Fibroblast of lung (primary cell): ENCODE measurements at regions not wholly inside any gene's neighbourhood (a gene's known extent, or its start where the extent isn't known, plus 50 kb on each side); places are given as distances from the start of the nearest gene placed in this dataset.
"Not testable (repeated sequence)": the region's sequence is repeated elsewhere in the genome, so short reads cannot be mapped to it uniquely, and the experiment has no call there.

ENCODE experiments used
- DNase-seq, 2 donors: peaks; one replicate each; pipeline versions ENCODE4 v3.0.0 to v3.0.0-alpha.2; 2010; ENCODE audit warnings: low read depth in 2 of 2
- H2AFZ ChIP-seq: 2 replicates; pipeline ENCODE4 v1.5.1; 2012; ENCODE audit warnings: low read length, control low read depth, inconsistent platforms
- H3K27ac ChIP-seq: 2 replicates; pipeline ENCODE4 v1.5.1; 2011; ENCODE audit warnings: low read length, control low read depth; ENCODE audit not compliant: insufficient read depth
- H3K27me3 ChIP-seq: 2 replicates; pipeline ENCODE4 v1.5.1; 2011; ENCODE audit warnings: mild to moderate bottlenecking, low read length; ENCODE audit not compliant: control insufficient read depth, insufficient read depth
- H3K36me3 ChIP-seq: 2 replicates; pipeline ENCODE4 v1.5.1; 2011; ENCODE audit warnings: low read length; ENCODE audit not compliant: control insufficient read depth, insufficient read depth
- H3K4me1 ChIP-seq: 2 replicates; pipeline ENCODE4 v1.5.1; 2011; ENCODE audit warnings: low read length; ENCODE audit not compliant: control insufficient read depth, insufficient read depth; ENCODE audit errors: extremely low read depth
- H3K4me2 ChIP-seq: 2 replicates; pipeline ENCODE4 v1.5.1; 2011; ENCODE audit warnings: low read length, control low read depth; ENCODE audit not compliant: insufficient read depth; ENCODE audit errors: extremely low read depth
- H3K4me3 ChIP-seq, 4 experiments: fragments of 200-600 bp in 1 of 4; sonication (generic) in 1 of 4; replicated peaks in 1 of 4; 2 replicates each; pipeline ENCODE4 v1.5.1; 2011 to 2016; ENCODE audit warnings: low read length in 4 of 4, low read depth in 3 of 4, mild to moderate bottlenecking in 3 of 4, control low read depth in 2 of 4, inconsistent platforms in 1 of 4, mixed read lengths in 1 of 4; ENCODE audit not compliant: insufficient read depth in 1 of 4; ENCODE audit errors: control extremely low read depth in 1 of 4
- H3K79me2 ChIP-seq: 2 replicates; pipeline ENCODE4 v1.5.1; 2012; ENCODE audit warnings: mild to moderate bottlenecking, low read length, inconsistent platforms; ENCODE audit not compliant: control insufficient read depth, insufficient read depth
- H3K9ac ChIP-seq: 2 replicates; pipeline ENCODE4 v1.5.1; 2011; ENCODE audit warnings: mild to moderate bottlenecking, low read length, control low read depth; ENCODE audit not compliant: insufficient read depth
- H3K9me3 ChIP-seq: 2 replicates; pipeline ENCODE4 v1.5.1; 2012; ENCODE audit warnings: low read depth, low read length; ENCODE audit not compliant: control insufficient read depth, insufficient read depth
- H4K20me1 ChIP-seq: 2 replicates; pipeline ENCODE4 v1.5.1; 2011; ENCODE audit warnings: low read length; ENCODE audit not compliant: control insufficient read depth, insufficient read depth; ENCODE audit errors: extremely low read depth
- EZH2 ChIP-seq: IDR thresholded peaks from 2 replicates; pipeline ENCODE4 v1.5.1; 2012; ENCODE audit warnings: low read length, control low read depth, mild to moderate bottlenecking; ENCODE audit errors: missing control alignments
- TF ChIP-seq, protein P1 (sequence below), 2 donors: IDR thresholded peaks in 1 of 2; conservative IDR thresholded peaks in 1 of 2; 1 replicate in 1 of 2; 2 replicates in 1 of 2; pipeline ENCODE4 v1.5.1; 2011 to 2012; ENCODE audit warnings: low read length in 2 of 2, control low read depth in 1 of 2, inconsistent platforms in 1 of 2, low read depth in 1 of 2, mild to moderate bottlenecking in 1 of 2

DNA sequence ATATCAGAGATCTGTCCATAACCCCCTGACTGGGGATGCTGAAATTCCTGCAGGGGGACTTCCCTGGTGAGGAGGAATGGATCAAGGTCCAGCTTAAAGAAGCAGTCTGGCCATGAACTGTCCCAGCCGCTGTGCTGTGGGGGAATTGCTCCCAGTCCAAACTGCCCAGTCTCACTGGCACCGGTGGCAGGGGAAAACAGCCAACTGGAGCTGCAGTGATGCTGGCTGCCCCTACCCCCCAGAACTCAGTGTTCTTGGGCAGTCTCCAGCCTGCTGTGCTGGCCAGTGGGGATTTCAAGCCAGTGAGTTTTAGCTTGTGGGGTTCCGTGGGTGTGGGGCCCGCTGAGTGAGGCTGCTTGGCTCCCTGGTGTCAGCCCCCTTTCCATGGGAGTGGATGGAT is 306.5 kb upstream of the RPS23 start:
- no peak overlapping the region for H2AFZ ChIP-seq
- no peak overlapping the region for H3K27ac ChIP-seq
- no peaks in the 10 kb centered on the region for H4K20me1 ChIP-seq
- no peak for DNase-seq
- H3K4me2 ChIP-seq, result no peak overlapping the region
- no peaks in the 10 kb centered on the region for H3K9me3 ChIP-seq
- no peak overlapping the region for H3K9ac ChIP-seq
- H3K36me3 ChIP-seq, result no peaks in the 10 kb centered on the region
- TF ChIP-seq, protein P1, sequence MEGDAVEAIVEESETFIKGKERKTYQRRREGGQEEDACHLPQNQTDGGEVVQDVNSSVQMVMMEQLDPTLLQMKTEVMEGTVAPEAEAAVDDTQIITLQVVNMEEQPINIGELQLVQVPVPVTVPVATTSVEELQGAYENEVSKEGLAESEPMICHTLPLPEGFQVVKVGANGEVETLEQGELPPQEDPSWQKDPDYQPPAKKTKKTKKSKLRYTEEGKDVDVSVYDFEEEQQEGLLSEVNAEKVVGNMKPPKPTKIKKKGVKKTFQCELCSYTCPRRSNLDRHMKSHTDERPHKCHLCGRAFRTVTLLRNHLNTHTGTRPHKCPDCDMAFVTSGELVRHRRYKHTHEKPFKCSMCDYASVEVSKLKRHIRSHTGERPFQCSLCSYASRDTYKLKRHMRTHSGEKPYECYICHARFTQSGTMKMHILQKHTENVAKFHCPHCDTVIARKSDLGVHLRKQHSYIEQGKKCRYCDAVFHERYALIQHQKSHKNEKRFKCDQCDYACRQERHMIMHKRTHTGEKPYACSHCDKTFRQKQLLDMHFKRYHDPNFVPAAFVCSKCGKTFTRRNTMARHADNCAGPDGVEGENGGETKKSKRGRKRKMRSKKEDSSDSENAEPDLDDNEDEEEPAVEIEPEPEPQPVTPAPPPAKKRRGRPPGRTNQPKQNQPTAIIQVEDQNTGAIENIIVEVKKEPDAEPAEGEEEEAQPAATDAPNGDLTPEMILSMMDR (conservative IDR thresholded peaks at IDR 0.05 in 1 of 2, IDR thresholded peaks at IDR 0.05 in 1 of 2; ENCODE audit: low read depth in 1 of 2, low read length in 2 of 2), result no peak
- H3K27me3 ChIP-seq, result no peaks in the 10 kb centered on the region
- H3K79me2 ChIP-seq, result no peaks in the 10 kb centered on the region
- no peaks in the 10 kb centered on the region for H3K4me1 ChIP-seq
- H3K4me3 ChIP-seq, result no peak overlapping the region

GRCh38 chr5:82583331-82583730 is 305.2 kb upstream of the RPS23 start:
- not testable (repeated sequence) for H3K9ac ChIP-seq, H3K4me1 ChIP-seq, H3K27me3 ChIP-seq, H2AFZ ChIP-seq, H4K20me1 ChIP-seq, H3K4me3 ChIP-seq, H3K36me3 ChIP-seq, H3K79me2 ChIP-seq, H3K9me3 ChIP-seq, DNase-seq, H3K27ac ChIP-seq, H3K4me2 ChIP-seq

DNA sequence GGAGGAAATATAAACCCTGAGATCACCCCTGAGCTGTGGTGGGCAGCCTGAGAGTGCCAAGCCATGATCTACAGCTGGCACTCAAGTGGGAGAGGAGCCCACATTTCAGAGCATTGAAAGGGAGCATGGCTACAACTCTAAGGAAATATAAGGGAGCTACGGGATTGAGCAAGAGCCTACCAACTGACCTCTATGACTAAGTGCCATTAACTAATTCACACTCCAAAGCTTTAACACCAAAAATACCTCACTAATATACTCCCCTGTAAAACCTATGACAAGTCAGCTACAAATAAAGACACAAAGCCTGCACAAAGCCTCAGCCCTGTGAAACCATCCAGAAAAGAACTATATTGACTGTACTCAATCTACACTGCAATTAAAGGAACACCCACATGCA is 286.8 kb upstream of the RPS23 start:
- TF ChIP-seq, protein P1 (conservative IDR thresholded peaks at IDR 0.05 in 1 of 2, IDR thresholded peaks at IDR 0.05 in 1 of 2; ENCODE audit: low read depth in 1 of 2, low read length in 2 of 2), result no peak
- no peak for TF ChIP-seq EZH2
- H3K9me3 ChIP-seq, result no peaks in the 10 kb centered on the region
- H3K4me3 ChIP-seq, result no peak overlapping the region
- no peaks in the 10 kb centered on the region for H3K36me3 ChIP-seq
- H3K9ac ChIP-seq, result no peak overlapping the region
- no peaks in the 10 kb centered on the region for H3K79me2 ChIP-seq
- H3K4me1 ChIP-seq, result no peaks in the 10 kb centered on the region
- H3K27ac ChIP-seq, result no peak overlapping the region
- no peaks in the 10 kb centered on the region for H4K20me1 ChIP-seq
- no peak overlapping the region for H2AFZ ChIP-seq
- no peak for DNase-seq
- H3K4me2 ChIP-seq, result no peak overlapping the region
- no peaks in the 10 kb centered on the region for H3K27me3 ChIP-seq

DNA sequence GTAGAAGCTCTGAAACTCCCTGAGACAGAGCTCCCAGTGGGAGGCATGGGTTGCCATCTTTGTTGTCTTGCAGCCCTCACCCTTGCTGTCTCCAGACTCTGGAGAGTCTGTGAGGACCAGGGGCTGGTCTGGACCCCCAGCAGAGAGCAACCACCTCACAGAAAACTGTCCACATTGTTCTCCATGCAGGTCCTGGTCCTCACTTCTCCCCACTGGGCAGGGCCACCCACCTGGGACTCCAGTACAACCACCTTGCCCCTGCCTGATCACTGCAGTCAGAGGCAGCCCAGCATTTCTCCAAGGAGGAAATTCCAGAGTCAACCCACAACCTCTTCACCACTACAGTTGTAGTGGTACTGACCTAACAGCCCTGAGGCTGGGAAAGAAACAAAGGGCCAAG is 285.6 kb upstream of the RPS23 start:
- Histone ChIP-seq H3K4me2 (no peak overlapping the region), H3K9ac (no peak overlapping the region), H2AFZ (no peak overlapping the region), H4K20me1 (no peaks in the 10 kb centered on the region), H3K27ac (no peak overlapping the region), H3K79me2 (no peaks in the 10 kb centered on the region), H3K36me3 (no peaks in the 10 kb centered on the region), H3K9me3 (no peaks in the 10 kb centered on the region), H3K27me3 (no peaks in the 10 kb centered on the region), H3K4me1 (no peaks in the 10 kb centered on the region), H3K4me3 (no peak overlapping the region)
- no peak for TF ChIP-seq EZH2
- TF ChIP-seq, protein P1 (conservative IDR thresholded peaks at IDR 0.05 in 1 of 2, IDR thresholded peaks at IDR 0.05 in 1 of 2; ENCODE audit: low read depth in 1 of 2, low read length in 2 of 2), result no peak
- DNase-seq, result no peak
